Spleen (tissue), 7 donors: ENCODE measurements at regions not wholly inside any gene's neighbourhood (a gene's known extent, or its start where the extent isn't known, plus 50 kb on each side); places are given as distances from the start of the nearest gene placed in this dataset.
"Not testable (repeated sequence)": the region's sequence is repeated elsewhere in the genome, so short reads cannot be mapped to it uniquely, and the experiment has no call there.

Experiments used
- POLR2A ChIP-seq, 3 donors: fragments of 450-650 bp; IDR thresholded peaks; one replicate each; pipeline ENCODE4 v1.5.1; 2017; ENCODE audit warnings: antibody characterized with exemption in 3 of 3, mild to moderate bottlenecking in 1 of 3
- POLR2AphosphoS5 ChIP-seq, 3 donors: sonication (generic); formaldehyde crosslinking; IDR thresholded peaks; one replicate each; pipeline ENCODE4 v1.5.1; 2017; ENCODE audit warnings: antibody characterized with exemption in 3 of 3
- TF ChIP-seq, protein P1 (sequence below), 11 experiments: fragments of 200-600 bp in 7 of 11; fragments of 450-650 bp in 4 of 11; sonication (generic) in 4 of 11; IDR thresholded peaks in 8 of 11; conservative IDR thresholded peaks in 3 of 11; 1 replicate in 7 of 11; 2 replicates in 4 of 11; pipeline versions ENCODE4 v1.4.0 to v1.8.0; 2016 to 2021; ENCODE audit warnings: antibody characterized with exemption in 11 of 11, inconsistent platforms in 4 of 11, mild to moderate bottlenecking in 1 of 11
- donor health status: DM: no; HTN: no; CAD: no; lungs with moderate emphysema.
- donor health status: DM: no; HTN: no; CAD: no.
- donor health status: DM: no; HTN: no; CAD: no.

- TF ChIP-seq, protein P1, sequence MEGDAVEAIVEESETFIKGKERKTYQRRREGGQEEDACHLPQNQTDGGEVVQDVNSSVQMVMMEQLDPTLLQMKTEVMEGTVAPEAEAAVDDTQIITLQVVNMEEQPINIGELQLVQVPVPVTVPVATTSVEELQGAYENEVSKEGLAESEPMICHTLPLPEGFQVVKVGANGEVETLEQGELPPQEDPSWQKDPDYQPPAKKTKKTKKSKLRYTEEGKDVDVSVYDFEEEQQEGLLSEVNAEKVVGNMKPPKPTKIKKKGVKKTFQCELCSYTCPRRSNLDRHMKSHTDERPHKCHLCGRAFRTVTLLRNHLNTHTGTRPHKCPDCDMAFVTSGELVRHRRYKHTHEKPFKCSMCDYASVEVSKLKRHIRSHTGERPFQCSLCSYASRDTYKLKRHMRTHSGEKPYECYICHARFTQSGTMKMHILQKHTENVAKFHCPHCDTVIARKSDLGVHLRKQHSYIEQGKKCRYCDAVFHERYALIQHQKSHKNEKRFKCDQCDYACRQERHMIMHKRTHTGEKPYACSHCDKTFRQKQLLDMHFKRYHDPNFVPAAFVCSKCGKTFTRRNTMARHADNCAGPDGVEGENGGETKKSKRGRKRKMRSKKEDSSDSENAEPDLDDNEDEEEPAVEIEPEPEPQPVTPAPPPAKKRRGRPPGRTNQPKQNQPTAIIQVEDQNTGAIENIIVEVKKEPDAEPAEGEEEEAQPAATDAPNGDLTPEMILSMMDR (IDR thresholded peaks at IDR 0.05 in 8 of 11, conservative IDR thresholded peaks at IDR 0.05 in 3 of 11): not testable (repeated sequence)
- TF ChIP-seq POLR2A, POLR2AphosphoS5 (IDR thresholded peaks at IDR 0.05): not testable (repeated sequence)
Observed at GRCh38 chrX:41034902-41035301, 50.3 kb upstream of the USP9X start.
